PC-9 (cell line): ENCODE measurements at regions not wholly inside any gene's neighbourhood (a gene's known extent, or its start where the extent isn't known, plus 50 kb on each side); places are given as distances from the start of the nearest gene placed in this dataset.
"Not testable (repeated sequence)": the region's sequence is repeated elsewhere in the genome, so short reads cannot be mapped to it uniquely, and the experiment has no call there.

Experiments used
- EZH2 ChIP-seq: fragments of 200-600 bp; sonication (generic); IDR thresholded peaks from 2 replicates; pipeline ENCODE4 v1.8.0; 2017; ENCODE audit warnings: antibody characterized with exemption, low read depth
- TF ChIP-seq, protein P1 (sequence below): fragments of 200-600 bp; sonication (generic); conservative IDR thresholded peaks from 2 replicates; pipeline ENCODE4 v1.6.1; 2017; ENCODE audit warnings: mixed run types, antibody characterized with exemption, mild to moderate bottlenecking, moderate library complexity

GRCh38 chr2:211025089-211025488 is 468.7 kb downstream of the CPS1 start:
- TF ChIP-seq, protein P1, sequence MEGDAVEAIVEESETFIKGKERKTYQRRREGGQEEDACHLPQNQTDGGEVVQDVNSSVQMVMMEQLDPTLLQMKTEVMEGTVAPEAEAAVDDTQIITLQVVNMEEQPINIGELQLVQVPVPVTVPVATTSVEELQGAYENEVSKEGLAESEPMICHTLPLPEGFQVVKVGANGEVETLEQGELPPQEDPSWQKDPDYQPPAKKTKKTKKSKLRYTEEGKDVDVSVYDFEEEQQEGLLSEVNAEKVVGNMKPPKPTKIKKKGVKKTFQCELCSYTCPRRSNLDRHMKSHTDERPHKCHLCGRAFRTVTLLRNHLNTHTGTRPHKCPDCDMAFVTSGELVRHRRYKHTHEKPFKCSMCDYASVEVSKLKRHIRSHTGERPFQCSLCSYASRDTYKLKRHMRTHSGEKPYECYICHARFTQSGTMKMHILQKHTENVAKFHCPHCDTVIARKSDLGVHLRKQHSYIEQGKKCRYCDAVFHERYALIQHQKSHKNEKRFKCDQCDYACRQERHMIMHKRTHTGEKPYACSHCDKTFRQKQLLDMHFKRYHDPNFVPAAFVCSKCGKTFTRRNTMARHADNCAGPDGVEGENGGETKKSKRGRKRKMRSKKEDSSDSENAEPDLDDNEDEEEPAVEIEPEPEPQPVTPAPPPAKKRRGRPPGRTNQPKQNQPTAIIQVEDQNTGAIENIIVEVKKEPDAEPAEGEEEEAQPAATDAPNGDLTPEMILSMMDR = not testable (repeated sequence)
- TF ChIP-seq EZH2 = not testable (repeated sequence)
